Astrocyte of the hippocampus (primary cell): ENCODE measurements at regions not wholly inside any gene's neighbourhood (a gene's known extent, or its start where the extent isn't known, plus 50 kb on each side); places are given as distances from the start of the nearest gene placed in this dataset.
A peak's percentile ranks its signal among the peaks of the same experiment; 100 is the strongest.

ENCODE experiments used
- DNase-seq: peaks from one replicate; pipeline ENCODE4 v3.0.0; 2011; ENCODE audit warnings: low read depth, low spot score

DNA sequence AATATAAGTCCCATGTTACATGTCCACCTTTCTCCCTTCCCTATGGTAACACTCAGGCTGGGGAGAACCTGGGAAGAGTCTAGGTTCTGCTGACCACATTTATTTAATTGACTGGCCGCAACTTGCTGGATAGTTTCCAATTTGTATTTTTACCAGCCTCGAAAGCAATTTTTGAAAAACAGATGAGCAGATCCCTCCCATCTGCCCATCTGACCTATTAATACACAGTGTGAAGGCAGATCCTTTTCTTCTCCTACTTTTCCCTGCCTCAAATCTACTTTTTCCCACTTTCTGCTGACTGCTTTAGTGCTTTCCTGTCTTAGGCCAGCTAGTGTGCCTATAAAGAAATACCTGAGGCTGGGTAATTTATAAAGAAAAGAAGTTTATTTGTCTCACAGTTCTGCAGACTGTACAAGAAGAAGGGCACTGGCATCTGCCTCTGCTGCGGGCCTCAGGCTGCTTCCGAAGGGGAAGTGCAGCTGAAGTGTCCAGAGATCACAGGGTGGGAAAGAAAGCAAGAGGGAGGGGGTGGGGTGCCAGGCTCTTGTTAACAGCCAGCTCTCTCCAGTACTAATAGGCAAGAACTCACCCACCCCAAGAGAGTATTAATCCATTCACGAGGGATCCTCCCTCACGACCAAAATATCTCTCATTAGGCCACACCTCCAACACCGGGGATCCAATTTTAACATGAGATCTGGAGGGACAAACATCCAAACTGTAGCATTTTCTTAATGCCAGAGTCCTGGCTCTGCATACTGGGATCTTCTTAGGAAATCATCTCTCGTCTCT is 336.0 kb upstream of the IGFBP3 start:
- DNase-seq, result peak; percentile 23

DNA sequence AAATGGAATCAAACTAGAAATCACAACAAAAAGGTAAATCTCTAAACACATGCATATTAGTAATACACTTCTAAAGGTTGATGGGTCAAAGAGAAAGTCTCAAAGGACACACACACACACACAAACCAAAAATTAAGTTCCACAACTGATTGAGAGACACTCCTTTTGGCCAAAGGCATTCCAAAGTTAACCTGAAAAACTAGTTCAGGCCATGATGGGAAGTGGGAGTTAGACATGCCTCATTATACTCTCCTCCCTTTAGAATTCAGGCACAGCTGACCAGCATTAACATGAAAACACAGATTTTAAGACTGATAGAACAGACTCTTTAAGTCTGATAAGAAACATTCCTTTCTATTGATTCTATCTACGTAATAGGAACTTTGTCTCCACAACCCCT is 332.4 kb upstream of the IGFBP3 start:
- DNase-seq, result no peak

DNA sequence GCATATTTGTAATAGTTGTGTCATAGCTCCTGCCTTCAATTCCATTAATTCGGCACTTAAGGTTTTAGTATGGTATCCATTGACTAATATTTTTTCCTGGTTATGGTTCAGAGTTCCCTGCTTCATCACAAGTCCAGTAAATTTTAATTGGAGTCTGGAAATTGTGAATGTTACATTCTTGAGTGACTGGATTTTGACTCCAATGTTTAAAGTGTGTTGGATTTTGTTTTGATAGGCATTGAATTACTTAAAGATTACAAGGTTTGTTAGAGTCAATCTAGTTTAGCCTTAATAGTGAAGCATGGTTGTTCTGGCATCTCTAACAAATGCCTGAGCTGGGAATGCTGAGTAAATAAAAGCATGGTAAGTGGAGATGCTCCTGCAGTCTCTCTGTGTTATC is 326.6 kb upstream of the IGFBP3 start:
- DNase-seq, result no peak

DNA sequence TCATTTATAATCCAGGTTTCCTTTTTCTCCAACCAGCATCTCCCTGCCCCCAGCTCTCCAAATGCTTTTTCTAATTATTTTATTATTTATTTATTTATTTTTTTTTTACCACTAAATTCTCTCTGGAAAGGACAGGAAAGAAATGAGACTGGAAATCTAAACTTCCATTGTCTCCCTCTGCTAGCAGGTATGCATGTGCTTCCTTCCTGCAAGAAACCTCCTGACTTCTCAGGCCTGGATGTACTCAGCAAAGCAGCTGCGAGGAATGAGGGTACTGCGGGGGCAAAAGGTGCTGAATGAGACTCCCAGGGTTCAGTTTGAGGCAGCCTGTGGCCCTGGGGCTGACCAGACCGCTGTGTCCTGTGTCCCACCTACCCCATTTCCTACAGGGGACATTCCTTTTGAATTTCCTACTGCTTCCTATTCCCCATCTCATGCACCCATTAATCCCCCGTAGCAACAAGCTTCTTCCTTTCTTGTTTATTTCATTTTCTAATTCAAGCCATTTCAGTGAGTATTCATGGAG is 324.6 kb upstream of the IGFBP3 start:
- DNase-seq, result no peak

DNA sequence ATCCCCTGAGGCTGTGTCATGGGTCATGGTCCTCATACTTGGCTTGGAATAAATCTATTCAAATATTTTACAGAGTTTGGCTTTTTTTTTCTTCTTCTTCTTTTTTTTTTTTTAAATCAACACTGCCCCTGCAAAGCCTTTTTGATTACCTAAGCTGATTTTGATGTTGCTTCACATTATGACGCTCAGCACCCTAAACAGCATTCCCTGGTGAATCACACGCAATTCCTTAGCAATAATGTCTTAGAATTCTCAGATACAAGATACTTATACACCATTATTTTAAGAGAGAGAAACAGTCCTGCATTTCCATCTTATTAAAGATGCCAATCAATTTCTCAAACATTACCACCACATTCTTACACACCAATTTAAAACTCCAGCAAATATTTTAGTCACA is 323.7 kb upstream of the IGFBP3 start:
- no peak for DNase-seq

DNA sequence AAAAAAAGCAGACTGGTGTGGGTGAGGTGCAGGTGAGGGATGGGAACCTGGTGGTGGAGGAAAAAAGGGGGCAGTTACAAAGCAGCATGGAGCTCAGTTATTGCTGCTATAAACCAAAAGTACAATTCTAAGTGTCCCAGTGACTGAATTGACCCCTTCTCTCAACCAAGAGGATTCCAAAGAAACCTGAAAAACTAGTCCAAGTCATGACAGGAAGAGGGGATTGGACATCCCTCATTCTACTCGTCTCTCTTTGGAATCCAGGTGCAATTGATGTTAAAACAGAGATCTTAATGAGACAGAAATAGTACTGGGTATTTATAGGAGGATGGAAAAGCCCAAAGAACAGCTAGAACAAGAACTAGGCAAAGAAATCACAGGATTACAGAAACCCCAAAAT is 322.3 kb upstream of the IGFBP3 start:
- DNase-seq, result no peak

DNA sequence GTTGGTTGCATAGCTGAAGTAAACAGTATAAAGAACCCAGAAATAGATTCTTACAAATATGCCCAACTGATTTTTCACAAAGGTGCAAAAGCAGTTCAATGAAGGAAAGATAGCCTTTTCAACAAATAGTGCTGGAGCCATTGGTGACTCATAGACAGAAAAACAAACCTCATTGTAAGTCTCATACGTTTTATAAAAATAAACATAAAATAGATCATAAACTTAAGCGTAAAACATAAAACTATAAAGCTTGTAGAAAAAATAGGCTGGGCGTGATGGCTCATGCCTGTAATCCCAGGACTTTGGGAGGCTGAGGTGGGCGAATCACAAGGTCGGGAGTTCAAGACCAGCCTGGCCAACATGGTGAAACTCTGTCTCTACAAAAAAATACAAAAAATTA is 318.8 kb upstream of the IGFBP3 start:
- DNase-seq, result no peak

DNA sequence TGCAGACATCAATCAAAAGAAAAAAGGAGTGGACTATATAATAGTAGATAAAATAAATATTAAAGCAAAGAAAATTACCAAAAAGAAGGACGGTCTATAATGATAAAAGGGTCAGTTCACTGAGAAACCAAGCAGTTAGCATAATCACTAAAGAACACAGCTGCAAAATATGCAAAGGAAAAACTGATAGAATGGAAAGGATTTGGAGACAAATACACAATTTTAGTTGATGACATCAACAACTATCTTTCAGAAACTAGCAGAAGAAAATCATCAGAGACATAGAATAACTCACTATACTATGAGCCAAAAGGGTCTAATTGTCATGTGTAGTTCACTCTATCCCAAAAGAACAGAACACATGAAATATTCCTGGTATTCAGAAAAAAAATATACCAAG is 316.4 kb upstream of the IGFBP3 start:
- no peak for DNase-seq

DNA sequence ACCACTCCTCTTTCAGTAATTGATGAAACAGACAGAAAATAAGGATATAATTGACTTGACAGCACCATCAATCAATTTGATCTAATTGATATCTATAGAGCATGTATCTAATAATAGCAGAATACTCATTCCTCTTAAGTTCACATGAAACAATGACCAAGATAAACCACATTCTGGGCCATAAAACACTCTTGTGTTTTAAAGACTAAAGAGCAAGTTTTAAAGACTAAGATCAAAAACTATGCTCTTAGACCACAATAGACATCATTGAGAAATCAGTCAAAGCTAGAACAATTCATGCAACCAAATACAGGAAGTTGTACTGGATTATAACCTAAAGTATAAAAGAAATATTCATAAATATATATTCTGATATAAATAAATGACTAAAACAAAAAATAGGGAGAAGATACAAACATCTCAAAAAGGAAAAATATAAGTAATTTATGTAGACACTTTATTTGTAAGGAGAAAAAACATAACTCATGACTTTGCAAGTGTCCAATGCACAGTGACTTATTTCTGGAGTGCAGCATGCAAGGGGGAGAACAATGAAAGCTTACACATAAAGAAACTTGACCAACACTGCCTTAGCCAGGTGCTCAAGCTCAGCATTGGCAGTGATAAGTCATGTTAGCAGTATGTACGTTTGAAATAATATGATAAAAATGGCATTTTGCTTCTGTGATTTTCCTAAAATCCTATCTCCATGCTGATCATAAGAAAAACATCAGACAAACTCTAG is 312.7 kb upstream of the IGFBP3 start:
- DNase-seq, result no peak

DNA sequence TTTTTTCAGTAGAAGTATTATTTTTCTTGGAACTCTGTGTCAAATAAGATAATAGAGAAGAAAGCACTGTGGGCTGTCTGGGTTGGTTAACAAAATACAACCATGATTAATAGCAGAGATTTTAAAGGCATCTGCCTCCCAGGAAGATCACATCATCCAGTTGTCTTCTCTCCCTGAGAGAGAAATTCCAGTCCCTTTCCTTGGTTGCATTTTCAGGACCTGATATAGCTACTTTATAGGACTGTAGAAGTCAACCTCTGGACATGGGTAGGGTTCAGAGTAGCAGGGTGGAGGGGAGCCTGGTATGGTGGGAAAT is 309.9 kb upstream of the IGFBP3 start:
- peak; percentile 27 for DNase-seq

DNA sequence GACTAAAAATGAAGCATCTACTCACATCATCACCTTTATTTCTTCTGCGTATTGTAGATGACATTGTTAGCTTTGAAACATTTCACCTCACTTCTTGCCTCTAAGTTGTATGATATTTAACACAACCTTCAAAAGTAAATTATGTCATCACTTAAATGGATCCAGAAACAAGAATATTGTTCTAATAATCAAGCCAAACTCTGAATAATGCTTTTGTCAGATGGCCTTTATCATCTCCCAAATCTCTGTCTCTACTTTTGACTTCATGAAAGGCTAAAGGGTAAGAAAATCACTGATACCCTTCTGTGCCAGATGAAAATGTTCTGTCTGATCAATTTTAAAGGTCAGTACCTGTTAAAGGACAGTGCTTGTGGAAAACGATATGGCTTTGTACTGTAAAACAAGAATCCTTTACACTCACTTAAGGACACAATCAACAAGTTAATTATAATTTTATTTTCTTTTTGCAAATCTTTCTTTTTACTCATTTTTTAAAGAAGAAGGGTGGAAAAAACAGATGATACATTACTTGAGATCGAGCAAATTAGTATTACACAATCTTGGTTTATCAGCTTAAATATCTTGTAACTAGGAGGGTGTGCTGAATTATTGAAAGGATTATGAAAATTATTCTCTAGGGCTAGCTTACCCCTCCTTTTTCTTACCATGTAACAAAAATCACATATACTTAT is 309.4 kb upstream of the IGFBP3 start:
- no peak for DNase-seq

DNA sequence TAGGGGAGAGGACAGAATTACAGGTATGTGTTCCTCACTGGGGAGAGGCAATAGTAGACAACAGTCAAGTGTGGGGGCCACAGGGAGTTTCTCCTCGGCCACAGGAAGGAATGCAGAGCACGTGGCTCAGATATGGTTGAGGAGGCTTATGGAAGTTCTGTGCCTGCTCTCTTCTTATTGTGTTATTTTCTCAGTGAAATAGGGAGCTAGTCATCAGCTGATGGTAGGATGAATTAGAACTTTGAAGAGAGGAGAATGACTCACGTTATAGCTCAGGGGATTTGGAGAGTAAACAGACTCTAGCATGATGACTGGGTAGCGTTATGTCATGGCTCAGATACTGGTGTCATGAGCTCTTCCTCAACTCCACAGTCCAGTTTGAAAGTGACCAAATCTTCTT is 308.3 kb upstream of the IGFBP3 start:
- DNase-seq, result peak; percentile 62

DNA sequence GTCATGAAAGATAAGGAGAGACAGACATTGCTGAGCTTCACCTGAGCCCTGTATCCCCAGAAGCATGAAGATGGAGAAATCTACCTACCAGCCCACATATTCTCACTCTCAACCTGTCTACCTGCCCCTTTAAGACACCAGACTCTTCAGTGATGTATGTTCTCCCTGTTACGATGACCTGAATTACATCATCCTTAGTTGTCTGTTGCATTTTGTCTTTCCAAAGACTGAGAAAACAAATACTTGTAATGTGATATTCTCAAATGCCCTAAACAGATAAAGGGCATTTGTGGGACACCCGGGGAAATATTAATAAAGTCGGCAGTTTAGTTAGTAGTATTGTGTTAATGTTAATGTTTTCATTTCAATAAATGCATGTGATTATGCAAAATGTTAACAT is 305.8 kb upstream of the IGFBP3 start:
- no peak for DNase-seq

DNA sequence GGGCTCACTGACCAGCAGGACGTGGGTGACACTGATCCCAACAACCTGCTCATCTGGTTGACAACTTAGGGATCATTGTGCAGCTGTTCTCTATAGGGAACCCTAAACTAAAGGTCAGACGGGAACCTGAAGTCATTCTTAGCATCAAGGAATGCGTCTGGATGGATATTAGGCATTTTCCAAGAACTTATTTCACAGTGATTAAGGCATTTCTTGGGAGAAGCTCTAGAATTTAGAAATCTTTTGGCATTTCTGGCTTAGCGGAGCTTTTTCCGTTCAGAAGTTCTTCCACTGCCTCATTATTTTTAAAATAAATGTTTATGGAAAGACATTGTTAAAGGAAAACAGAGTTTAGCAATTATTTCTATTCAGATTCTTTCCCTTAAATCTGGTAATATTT is 303.3 kb upstream of the IGFBP3 start:
- no peak for DNase-seq

DNA sequence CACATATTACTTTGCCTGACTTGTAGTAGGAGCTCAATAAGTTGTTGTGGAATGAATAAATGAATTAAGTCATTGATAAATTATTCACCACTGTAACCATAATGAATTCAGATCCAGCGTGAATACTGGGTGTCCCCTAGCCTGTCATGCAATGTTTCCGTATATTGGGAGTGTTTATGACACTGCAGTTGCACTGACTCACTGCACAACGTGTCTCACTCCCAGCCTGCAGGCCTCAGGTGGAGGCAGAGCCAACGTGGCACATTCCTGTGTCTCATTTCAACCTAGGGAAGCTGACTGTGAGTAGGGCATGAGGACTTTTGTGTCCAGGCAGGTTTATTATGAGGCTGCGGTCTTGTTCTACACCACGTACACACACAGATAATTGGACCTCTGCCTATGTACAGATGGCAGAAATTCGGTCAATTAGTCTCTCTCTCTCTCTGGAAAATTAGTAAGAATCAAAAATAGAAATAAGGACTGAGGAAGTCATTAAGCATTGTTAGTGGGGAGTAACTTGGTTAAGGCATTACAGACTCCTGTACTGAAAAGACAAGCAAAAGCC is 299.1 kb upstream of the IGFBP3 start:
- peak; percentile 65 for DNase-seq

DNA sequence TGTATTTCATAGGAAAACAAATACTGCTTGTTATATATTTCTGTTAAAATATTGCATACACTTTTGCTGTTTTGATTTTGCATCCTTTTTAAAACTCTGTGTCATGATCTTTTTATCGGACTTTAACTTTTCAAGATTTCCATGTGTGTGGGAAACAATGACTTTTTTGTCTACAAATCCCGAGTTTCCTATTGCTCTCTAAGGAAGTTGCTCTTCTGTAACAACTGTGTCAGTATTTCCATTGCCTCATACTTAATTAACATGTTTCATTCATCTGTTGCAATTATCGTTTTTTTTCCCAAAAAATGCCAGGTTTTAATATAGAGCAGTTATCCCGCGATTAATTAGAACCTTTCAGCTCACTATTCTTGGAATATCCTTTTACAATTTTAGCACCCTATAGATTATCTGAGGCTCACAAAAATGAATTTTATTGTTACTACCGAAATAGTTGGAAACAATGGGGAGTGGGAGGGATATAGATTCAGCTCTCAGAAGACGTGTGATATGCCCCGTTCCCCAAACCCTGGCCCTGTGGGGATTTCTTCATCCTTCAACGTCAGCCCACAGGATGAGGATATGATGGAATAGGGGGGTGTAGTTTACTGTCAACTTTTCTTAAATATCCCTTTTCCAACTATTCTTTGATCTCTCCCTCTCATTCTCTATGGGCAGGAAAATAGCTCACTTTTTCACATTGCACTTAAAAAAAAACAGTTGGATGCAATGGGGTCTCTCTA is 297.6 kb upstream of the IGFBP3 start:
- no peak for DNase-seq

DNA sequence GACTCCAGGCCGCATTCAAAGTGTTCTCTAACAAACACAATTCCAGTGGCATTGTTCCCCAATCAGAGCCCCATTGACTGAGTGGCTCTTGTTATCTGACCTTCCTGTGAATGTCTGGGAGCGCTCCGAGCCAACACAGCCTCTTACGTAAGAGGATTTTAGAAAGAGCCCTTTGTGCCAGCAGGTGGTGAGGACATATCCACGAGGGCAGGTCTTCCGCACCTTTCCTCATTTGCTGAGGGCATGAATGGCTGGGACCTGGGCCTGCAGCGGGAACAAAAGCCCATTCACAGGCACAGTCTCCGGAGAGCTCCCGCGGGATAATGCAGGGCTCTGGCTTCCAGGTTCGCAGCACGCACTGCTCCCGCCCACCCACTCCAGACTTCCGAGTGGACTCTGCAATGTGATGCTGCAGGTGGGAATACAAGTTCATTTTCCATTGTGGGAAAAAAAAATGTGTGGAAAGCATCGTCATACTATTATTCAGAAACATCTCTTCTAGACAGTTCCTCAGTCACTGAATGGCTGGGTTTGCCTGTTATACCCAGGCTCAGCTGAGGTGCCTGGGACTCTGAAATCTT is 295.0 kb upstream of the IGFBP3 start:
- peak; percentile 33 for DNase-seq

DNA sequence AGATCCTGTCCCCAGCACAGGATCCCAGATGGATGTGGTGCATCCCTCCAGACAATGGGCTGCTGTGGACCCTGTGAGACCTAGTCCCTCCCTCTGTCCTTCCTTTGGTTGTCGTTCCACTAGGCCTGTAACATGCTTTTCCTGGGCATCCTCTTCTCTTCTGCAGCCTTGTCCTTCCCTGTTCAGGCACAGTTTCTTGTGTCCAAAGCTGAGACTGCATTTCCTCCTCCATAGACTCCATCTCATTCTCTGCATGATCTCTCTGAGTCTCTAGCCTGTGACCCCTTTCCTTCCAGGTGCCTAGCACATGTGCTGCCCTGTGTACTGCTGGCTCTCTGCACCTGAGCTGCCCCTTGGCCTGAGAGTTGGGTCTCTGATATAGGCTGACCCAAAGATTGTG is 293.5 kb upstream of the IGFBP3 start:
- no peak for DNase-seq

DNA sequence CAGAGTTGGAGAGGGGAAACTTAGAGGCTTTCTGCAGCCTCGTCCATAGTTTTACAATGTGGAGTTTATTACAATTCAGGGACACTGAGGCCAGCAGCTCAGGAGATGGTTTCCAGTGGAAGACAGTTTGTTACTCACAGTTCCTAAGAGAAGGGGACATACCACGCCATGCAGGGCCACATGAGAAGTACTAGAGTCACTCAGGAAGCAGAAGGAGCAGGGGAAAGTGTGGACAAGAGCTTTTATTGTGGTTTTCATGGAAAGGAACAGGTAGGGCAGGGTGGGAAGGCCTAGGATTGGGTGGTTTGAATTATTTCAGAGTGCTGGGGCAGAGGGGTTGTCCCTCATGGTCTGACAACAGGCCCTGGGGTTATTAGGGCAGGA is 292.1 kb upstream of the IGFBP3 start:
- no peak for DNase-seq

DNA sequence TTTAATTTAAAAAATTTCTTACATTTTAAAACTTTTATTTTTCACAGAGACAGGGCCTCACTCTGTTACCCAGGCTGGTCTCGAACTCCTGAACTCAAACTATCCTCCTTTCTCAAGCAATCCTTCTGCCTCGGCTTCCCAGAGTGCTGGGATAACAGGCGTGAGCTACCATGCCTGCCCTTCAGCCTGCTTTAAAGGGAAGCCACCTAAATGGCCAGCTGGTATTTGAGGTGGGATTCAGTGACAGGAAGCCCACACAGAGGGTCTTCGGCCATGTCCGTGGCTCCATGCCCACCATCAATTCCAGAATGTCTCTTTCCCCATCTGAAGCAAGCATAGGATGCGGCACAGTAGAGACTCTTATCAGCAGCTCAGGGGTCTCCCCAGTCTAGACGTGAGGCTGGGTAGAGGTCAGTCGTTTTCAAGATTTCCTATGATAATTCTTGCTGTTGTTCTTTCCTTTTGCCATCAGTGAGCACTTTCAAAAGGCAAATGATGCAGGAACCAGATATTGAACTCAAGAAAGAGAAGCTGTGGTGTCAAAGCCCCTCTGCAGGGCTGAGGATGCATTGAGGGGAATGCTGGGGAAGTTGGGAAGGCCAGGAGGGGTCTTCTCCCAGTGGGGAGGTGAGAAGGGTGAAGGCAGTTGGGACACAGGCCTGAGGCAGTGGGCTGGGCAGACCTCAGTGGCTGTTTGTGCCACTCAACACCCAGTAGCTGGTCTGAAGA is 291.5 kb upstream of the IGFBP3 start:
- no peak for DNase-seq

DNA sequence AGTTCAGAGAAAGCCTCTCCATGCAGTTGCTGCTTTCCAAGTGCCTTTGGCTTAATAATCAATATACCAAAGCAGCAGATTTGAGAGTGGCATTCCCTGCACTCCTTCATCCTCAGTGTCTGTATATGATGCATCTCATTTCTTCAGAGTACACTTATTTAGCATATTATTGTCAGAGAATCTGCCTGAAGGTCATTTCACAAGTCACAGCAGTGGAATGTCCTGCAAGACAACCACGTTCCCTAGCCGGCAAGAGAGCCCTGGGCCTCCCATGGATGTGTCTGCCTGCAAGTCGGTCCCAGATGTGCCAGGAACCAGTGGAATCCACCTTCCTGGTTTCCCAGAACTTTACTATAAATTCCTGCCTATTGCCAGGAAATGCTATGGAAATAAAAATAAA is 289.4 kb upstream of the IGFBP3 start:
- DNase-seq, result no peak
